GM19240 (cell line): ENCODE measurements at regions not wholly inside any gene's neighbourhood (a gene's known extent, or its start where the extent isn't known, plus 50 kb on each side); places are given as distances from the start of the nearest gene placed in this dataset.
"Not testable (repeated sequence)": the region's sequence is repeated elsewhere in the genome, so short reads cannot be mapped to it uniquely, and the experiment has no call there.

Experiments
- DNase-seq: peaks from one replicate; pipeline ENCODE4 v3.0.0; 2011; ENCODE audit warnings: low spot score; ENCODE audit not compliant: insufficient read length

DNA sequence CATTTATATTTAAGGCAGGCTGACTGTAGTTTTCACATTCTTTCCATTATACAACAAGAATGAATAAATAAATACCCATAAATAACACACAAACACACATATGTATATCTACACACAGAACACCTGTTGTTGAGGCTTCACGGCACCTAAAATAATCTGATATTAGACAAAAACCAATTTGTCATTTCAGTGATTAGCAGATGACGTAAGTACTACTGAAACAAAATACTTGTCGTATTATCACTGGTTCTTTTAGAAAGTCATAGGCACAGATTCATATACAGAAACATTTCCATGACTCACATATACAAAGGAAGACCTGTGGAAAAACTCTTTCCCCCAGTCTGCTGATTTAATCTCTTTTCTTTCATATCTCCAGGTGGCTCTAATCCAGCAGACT lies 1113.4 kb upstream of the FANCL start:
- no peak for DNase-seq

DNA sequence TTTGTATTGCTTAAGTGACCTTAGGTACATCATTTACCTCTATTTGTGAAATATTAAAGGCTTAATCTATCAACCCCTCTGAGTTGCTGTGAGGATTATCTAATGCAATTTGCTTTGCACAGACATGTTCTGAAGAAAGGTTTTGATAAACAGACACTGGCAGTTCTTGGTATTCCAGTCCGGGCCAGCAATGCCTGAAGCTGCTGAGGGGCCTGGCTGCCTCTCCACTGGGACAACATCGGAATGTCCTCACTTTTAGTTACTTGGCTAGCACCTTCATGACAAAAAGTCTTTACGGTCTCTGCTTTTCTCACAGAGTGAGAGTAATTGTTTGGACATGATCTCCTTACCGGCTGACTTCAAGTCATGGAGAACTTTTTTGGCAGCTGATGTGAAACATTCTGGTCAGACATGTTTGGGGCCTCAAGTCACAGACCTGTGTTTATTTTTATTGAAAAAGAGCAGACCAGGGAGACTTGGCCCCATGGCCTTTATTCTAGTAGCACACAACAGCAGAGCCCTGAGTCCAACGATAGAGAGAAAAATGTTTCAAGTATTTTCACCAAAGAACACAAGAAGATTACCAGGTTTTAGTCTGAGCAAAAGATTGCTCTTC lies 1112.3 kb upstream of the FANCL start:
- no peak for DNase-seq

DNA sequence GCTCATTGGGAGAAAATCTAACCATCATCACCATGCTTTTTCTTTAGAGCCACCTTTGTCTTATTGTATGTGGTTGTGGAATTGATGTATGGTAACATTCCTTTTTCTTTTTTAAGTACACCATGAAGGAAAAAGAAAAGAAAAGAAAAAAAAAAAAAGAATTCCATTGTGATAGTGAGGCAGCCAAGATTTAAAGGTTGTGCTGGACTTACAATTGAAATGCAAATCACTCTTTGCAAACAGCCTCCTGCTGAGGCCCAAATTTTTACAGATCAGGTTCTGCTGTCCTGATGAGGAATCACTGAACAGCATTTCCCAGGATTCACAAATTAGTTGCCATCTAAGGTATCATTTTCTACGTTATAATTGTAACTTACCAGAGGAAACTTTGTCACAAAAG lies 1101.0 kb upstream of the FANCL start:
- DNase-seq: no peak

DNA sequence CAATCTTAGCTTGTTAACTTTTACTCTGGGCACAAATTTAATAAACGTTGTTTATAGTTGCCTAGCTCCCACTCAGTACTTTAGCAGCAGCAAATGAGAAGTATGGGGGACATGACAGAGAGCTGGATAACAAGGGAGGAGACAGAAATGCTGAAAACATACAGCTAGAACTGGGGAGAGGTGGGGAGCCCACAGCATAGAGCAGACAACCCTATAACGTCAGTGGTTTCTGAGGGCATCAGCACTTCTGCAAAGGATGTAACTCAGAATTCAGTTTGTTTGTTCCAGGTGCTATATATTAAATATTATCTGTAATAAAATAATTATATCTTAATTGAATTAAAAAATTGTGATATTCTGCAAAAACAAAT lies 1098.7 kb upstream of the FANCL start:
- no peak for DNase-seq

DNA sequence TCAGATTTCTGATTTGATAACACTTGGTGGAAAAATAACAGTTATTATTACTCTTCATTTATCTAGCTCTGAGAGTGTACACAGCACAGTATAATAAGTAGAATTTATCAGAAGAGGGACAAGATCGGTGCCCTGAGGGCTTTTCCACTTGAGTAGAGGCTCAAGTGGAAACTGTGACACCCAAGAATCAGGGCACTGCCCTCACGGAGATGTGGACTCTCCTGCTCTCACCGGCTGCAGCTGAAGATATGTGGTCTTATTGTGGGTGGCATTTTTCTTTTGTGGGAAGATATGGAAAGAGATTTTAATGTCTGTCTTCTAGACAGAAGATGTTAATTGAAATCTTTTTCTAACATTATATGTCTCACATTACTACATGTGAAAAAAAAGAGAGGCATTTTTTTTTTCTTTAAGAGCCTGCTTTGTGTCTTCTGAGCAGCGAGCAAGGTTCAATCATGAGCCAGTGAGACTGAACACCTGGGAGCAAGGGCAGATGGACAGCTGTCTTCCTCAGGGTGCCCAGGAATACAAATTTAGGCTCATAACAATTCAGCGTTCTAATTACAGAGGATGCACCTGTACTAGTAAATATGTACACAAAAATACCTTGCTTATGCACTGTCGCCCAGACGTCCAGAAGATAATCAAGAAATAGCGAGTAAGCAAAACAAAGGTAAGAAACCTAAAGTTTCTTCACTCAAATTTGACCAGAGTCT lies 1098.2 kb upstream of the FANCL start:
- no peak for DNase-seq

DNA sequence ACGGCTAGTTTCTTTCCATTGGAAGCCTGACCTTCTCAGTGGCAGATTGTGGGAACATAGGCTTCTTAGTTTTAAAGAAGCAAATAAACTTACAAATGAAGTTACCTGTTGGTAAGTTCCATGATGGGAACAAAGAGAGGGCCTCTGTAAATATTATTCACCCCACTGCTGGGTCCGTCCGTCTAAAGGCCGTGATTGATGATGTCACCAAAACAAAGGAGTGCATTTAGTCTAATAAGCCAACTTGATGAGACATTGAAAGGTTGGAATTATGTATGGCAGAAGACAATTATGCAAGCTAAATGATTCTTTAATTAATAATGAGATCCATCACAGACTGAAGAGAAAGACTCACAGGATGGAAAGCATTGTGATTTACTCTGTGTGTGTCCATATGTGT lies 1091.9 kb upstream of the FANCL start:
- no peak for DNase-seq

DNA sequence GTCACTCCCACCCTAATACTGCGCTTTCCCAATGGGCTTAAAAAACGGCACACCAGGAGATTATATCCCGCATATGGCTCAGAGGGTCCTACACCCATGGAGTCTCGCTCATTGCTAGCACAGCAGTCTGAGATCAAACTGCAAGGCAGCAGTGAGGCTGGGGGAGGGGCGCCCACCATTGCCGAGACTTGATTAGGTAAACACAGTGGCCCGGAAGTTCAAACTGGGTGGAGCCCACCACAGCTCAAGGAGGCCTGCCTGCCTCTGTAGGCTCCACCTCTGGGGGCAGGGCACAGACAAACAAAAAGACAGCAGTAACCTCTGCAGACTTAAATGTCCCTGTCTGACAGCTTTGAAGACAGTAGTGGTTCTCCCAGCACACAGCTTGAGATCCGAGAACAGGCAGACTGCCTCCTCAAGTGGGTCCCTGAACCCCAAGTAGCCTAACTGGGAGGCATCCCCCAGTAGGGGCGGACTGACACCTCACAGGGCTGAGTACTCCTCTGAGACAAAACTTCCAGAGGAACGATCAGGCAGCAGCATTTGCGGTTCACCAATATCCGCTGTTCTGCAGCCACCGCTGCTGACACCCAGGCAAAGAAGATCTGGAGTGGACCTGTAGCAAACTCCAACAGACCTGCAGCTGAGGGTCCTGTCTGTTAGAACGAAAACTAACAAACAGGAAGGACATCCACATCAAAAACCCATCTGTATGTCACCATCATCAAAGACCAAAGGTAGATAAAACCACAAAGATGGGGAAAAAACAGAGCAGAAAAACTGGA lies 1085.6 kb upstream of the FANCL start:
- DNase-seq: not testable (repeated sequence)

DNA sequence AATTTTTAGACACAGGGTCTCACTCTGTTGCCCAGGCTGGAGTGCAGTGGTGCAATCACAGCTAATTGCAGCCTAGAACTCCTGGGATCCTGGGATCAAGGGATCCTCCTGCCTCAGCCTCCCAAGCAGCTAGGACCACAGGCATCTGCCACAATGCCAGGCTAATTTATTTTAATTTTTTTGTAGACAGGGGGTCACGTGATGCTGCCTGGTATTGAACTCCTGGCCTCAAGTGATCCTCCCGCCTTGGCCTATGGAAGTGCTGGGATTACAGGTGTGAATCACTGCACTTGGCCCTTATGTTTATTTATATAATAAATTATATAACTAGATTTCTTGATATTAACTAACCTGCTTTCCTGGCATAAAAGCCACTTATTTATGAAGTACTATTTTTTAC lies 1081.7 kb upstream of the FANCL start:
- no peak for DNase-seq

DNA sequence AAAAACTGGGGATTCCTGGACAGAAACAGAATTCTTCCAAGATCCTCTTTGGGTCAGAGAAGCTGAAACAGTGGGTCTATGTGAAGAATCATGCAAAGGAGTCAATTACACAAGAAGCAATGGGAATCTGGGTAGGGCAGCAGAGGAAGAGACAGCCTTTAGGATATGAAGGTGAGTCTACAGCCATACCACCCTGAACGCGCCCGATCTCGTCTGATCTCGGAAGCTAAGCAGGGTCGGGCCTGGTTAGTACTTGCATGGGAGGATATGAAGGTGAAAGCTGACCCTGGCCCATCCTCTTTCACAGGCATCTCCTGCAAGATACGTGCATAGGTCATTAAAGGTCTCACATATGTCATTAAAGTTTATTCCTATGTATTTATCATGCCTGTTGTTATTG lies 1080.9 kb upstream of the FANCL start:
- no peak for DNase-seq

DNA sequence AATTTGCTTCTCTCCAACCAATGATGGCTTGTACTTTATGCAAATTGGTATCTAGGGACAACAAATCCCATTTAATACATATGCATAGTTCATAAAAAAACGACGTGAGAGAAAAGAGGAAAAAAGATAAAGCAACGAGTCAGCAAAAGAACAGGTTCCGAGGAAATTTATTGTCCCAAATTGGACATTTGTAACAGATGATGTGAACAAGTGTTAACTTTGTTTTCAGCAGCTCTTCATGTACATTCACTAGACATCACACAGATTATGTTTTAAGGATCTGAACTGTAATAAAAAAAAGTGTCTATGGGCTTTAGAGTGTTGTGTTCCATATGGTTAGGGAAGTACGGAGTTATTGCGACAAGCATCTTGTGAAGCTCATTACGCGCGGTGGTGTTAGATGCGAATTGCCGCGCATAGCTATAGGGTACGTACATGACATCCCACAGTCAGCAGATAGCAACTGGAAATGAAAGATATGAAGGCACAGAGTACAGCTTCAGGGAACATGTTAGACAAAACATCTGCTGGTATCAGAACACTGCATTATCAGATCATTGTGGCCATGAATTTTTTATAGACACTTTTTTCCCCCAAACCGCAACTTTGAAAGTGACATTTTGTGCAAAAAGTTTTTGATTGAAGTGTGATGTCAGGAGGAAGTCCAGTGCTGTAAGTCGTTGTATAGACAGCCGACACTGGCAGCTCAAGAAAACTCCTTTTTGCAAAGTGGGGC lies 1073.1 kb upstream of the FANCL start:
- DNase-seq: no peak

DNA sequence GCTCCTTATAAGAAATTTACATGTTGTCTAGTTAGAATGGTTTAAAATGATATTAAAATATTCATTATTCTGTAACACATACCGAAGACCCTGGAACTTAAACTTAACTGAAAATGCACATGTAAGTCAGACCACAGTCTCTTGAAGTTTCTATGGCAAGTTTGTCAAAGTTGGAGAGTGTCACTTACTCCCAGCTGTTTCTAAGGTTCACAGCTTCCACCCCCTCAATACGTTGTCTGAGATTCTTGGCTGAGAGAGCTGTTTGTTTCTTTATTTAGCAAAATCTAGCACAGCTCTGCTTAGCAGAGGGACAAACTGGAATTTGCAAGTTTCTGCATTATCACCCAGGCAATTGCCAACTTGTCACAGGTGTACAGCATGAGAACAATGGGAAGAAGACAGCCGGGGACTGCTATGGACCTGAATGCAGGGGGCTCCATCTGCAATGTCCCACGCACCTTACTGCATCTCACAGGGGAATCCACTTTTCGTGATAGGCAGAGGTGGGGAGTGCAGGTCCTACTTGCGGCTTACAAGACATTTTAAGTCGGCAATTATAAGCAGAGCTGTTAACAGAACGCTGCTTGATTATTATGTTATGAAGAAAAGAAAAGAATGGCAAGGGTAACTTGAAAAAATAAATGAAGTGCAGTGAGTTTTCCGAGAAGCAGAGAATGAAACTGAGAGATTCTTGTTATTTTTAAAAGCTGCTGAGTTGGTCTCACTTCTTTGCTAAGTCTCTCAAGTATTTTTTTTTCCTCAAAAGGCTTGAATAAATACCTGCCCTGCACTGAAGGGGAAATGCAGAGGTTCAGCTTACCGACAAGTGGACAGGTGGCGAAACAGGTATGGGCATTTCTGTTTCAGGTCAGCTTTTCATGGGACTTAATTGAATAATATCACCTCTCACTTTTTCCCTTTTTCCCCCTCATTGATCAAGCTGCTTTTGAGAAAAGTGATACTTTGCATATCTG lies 1072.1 kb upstream of the FANCL start:
- DNase-seq: no peak

DNA sequence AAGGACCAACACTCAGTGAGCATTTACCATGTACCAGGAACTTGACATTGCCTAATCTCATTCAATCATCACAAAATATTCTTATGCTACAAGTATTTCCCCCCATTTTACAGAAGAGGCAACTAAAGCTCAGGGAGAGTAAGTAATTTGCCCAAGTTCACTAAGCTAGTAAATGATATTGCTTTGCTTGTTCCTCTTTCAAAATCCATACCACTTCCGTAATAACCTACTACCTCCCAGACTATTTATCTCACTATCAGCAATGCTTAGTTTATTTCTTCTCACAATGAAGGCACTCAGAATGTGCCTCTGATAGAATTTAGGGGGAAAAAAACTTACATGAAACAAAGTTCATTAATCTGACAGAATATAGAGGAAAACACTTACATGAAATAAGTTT lies 1070.9 kb upstream of the FANCL start:
- no peak for DNase-seq

DNA sequence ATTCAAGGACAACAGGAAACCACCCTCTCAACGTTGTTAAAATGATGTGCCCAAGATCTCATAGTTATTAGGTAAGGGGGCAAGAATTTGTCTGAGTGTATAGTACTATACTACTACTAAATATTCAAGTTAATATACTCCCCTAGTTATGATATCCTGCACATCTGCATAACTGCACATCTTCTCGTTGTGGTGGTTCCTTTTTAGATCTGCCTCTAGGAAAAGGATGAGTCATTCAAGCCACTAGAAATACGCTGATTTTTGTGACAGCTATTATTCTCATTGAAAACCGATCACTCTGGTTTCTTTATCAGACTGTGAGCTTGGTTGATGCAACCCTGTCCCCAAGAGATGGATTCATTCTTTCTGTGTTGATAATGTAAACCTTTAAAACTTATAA lies 1067.0 kb upstream of the FANCL start:
- no peak for DNase-seq

DNA sequence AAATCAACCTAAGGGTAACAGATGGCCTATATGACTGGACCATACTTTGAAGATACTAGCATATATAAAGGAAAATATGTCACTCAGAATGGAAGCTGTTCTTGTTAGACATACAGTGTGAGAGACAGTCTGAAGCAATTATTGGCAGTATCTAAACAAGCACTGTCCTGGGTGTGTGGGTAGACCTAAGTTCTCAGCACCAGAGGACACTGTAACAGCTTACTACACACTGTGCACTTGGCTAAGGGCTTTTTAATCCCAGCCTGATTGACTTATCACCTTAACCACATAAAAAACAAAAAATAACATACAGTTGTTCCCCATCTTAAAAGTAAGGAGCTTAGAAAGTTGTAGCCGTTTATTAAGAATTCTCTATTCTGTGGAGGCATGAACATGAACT lies 1066.1 kb upstream of the FANCL start:
- DNase-seq: no peak

DNA sequence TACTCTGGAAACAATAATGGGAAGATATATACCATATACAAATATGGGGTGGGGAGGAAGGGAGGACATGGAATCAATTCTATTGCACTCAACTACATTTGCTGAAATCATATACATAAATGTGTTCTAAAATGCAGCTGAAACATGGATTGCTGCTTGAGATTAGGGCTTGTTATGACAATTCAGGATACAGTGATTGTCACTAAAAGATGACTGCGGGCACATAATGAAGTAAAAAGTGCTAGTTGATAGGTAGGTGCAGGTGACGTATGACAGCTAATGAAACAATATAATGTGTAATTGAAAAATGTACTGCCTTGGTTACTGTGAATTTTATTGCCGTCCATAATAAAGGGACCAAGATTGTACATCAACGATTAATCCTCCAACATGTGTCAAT lies 1062.1 kb upstream of the FANCL start:
- no peak for DNase-seq

DNA sequence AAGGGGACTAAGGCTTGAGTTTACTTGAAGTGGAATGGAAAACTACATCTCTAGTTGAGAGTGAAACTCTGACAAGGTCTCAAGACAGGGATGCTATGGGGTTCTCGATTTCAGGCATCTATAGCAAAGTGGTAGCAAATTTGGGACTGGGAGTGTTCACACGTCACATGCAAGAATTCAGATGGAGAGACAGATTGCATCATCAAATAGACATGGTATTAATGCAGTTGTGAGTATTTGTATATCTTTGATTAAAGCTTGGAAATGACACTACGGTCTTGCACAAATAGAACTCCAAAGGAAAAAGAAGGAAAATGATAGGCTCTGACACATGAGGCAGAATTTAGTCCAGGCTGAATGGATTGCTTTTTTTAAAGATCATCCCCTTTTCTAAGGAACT lies 1061.6 kb upstream of the FANCL start:
- DNase-seq: no peak

DNA sequence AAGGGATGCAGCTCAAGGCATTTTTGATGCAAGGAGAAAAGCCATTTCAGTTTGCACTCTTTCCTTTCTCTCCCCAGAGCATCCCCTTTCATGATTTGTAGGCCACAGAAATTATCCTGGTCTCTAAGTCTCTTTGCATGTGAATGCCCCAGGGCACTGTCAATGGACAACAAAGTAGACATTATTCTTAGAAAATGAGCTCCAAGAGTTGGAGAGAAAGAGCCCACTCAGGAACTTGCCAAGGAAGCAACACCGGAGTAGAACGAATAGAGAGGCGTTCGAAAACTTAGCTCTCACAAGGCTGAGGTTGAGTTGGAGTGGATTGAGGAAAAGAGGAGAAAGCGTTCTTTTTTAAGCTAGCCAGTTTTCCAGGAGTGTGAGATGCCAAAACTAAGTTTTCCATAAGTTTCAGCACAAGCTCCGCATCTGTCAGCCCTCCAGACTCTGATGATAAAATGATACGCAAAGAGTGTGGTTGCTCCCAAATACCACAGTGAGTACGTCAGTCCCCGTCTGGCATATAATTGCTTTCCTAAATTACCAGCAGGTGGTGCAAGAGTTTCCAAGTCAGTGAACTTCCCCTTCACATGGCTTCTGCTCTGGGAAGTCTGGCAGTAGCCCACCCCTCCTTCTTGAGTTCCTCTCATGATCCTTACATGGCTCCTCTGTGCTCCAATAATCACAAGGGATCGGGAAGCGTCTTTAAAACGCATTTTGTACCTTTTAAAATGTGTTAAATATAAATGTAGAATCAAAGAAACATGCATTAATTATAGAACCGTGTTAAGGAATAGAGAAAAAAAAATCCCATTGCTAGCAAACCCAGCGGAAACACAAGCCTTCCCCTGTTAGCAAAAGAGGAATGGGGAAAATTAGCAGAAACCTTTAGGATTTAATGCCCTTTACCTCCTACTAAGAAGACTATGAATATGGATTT lies 1060.6 kb upstream of the FANCL start:
- peak; percentile 8 for DNase-seq

DNA sequence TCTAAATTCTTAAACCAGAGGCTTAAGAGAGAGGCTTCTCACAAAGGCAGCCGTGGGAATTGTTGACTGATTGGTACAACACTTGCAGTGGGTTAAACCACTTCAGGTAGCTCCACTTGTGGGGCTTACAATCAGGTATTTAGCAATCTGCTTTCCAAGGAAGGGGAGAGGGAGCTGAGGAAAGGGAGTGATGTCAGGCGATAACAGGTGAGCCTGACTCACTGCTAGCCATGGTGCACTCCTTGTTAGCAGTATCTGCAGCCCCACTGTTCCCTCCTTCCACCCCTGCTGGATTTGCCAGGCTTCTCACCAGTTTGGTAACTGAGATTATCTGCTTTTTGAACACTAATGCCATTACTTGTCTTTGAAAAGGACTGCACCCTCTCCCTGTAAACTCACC lies 1056.7 kb upstream of the FANCL start:
- no peak for DNase-seq

DNA sequence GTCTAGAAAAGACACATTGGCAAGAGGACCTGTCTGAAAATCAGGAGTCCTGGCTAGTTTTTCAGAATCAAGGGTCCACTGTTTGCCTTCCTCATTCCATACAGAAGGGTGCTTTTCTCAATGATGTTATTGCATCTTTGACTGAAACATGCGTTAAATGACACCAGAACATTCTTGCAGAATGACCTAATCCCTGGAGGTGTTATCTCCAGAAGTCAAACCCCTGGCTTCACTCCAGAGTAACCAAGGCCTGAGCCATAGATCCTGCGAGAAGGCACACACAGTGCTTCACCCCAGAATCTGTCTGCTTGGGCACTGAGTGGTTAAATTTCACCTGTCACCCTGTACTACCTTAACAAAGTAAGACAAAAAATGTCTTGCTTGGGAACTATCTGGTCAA lies 1055.2 kb upstream of the FANCL start:
- DNase-seq: no peak
